ENCODE measurements at regions not wholly inside any gene's neighbourhood (a gene's known extent, or its start where the extent isn't known, plus 50 kb on each side); places are given as distances from the start of the nearest gene placed in this dataset.
"Not testable (repeated sequence)": the region's sequence is repeated elsewhere in the genome, so short reads cannot be mapped to it uniquely, and the experiment has no call there.

DNA sequence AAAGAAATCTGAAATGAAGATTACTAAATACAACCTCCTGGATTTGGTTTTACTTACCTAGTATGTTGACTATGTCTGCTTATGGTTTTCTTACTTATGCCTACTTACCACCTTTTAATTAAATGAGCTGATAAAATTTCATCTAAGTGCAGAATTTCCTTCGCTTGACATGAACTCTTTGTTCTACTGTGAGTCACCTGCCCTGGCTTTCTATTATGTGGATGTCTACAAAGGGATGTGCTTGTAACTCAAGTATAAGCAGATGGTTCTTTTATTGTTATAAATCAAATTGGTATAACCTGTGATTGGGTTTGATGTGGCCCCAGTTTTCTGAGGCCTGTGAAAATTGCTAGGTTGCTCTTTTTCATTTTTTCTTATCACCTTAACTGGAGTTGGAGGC lies 389.1 kb upstream of the ANKRD30A start:
- Mint-ChIP-seq H3K27me3 (ENCODE audit: low read depth) (no peaks in the 10 kb centered on the region), H3K4me3 (no peak overlapping the region), H3K36me3 (ENCODE audit: insufficient read depth in 2 of 2) (peaks cover 1% of the 10 kb centered on the region in 2 donors), H3K4me1 (ENCODE audit: low read depth) (no peaks in the 10 kb centered on the region), H3K27ac (no peak overlapping the region), H3K9me3 (peaks cover 2 to 3% of the 10 kb centered on the region in 2 donors)
- DNase-seq (no peak), ATAC-seq (replicated peaks in 1 of 2) (no peak)

DNA sequence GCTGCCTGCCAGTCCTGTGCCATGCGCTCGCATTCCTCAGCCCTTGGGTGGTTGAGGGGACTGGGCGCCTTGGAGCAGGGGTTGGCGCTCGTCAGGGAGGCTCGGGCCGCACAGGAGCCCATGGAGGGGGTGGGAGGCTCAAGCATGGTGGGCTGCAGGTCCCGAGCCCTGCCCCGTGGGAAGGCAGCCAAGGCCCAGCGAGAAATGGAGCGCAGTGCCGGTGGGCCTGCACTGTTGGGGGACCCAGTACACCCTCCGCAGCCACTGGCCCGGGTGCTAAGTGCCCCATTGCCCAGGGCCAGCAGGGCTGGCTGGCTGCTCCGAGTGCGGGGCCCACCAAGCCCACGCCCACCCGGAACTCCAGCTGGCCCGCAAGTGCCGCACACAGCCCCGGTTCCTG lies 390.8 kb upstream of the ANKRD30A start:
- not testable (repeated sequence) for H3K4me3 Mint-ChIP-seq; H3K27me3 Mint-ChIP-seq (ENCODE audit: low read depth); H3K36me3 Mint-ChIP-seq (ENCODE audit: insufficient read depth in 2 of 2); H3K9me3 Mint-ChIP-seq; H3K4me1 Mint-ChIP-seq (ENCODE audit: low read depth); DNase-seq; H3K27ac Mint-ChIP-seq; ATAC-seq (replicated peaks in 1 of 2)

DNA sequence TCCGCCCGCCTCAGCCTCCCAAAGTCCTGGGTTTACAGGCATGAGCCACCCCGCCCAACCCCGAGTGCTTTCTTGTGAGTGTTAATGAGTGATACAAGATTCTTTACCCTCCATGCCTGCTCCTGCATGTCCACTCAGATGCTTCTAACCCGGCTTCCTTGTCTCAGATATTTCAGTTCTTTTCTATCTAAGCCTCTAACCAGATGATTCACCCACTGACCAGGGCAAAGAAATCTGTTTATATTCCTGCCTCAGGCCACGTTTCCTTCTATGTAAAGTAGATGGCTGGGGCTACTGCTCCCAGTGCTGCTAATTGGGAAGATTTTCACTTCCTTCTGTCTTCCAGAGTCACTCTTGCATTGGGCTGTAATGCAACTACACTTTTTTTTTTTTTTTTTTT lies 395.1 kb upstream of the ANKRD30A start:
- ATAC-seq (replicated peaks in 1 of 2) (no peak), DNase-seq (no peak)
- no peak overlapping the region for H3K27ac Mint-ChIP-seq
- H3K9me3 Mint-ChIP-seq: peaks cover 4 to 6% of the 10 kb centered on the region in 2 donors
- no peak overlapping the region for H3K4me3 Mint-ChIP-seq
- no peaks in the 10 kb centered on the region for H3K27me3 Mint-ChIP-seq (ENCODE audit: low read depth)
- peaks cover 0 to 1% of the 10 kb centered on the region in 2 donors for H3K36me3 Mint-ChIP-seq (ENCODE audit: insufficient read depth in 2 of 2)
- H3K4me1 Mint-ChIP-seq (ENCODE audit: low read depth): no peaks in the 10 kb centered on the region

DNA sequence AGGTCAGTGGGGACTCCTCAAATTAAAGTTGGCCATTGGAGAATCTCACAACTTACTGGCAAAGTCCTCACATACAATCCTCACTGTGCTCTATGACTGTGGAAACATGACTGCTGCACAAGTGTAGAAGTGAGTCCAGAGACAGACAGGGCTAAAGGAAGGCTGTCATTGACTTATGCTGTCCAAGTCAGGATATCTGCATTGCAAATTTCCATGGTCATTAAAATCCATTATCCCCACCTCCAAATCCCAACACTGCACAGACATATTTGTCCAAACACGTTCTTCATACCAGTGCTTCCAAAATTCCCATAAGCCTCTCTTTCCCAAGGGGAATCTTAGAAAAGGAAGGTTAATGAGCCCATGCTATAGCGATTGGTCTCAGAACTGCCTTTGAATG lies 396.8 kb upstream of the ANKRD30A start:
- no peak for ATAC-seq (replicated peaks in 1 of 2)
- no peak overlapping the region for H3K27ac Mint-ChIP-seq

DNA sequence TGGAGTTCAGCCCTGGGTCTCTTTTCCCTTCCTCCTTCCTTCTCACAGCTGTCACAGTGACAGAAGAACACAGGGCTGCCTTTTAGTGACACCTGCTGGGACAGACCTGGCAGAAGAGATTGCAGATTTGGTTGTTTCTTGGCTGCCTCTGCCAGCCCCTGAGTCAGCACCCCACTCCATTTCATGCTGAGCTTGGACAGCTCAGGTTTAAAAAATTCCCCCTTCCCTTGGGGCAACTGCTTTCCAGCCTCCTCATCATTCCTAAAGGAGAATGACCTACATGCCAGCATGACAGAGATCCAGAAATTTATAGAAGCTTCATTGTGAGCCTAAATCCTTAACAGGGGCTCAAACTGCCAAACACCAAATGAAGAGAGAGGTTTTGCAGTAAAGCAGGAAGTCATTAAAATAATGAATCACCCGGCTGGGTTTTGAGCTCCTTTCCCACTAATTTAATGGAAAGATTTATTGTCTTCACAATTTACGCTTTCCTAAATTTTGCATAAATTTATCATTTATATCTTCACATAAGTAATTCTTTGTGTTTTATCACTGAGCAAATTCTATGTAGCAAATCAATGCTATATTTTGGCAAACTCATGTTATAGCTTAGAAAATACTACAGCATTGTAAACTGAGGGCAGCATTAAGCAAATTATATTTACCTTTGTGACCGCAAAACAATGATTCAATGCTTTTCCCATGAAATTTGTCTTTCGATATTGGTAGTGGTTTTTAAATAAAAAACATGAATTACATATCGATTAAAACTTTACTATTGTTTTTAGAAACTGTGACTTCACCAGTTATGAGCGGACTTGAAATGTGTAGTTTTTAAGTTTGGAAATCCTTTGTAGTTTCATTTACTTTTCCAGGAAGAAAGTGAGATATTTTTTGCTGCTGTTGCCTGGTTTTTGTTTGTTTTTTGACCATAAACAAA lies 399.5 kb upstream of the ANKRD30A start:
- ATAC-seq (replicated peaks in 1 of 2): no peak
- H3K27me3 Mint-ChIP-seq (ENCODE audit: low read depth): no peaks in the 10 kb centered on the region
- no peak overlapping the region for H3K27ac Mint-ChIP-seq
- no peaks in the 10 kb centered on the region for H3K4me1 Mint-ChIP-seq (ENCODE audit: low read depth)
- peaks cover 2 to 6% of the 10 kb centered on the region in 2 donors for H3K9me3 Mint-ChIP-seq
- DNase-seq: no peak
- H3K4me3 Mint-ChIP-seq: no peak overlapping the region
- H3K36me3 Mint-ChIP-seq (ENCODE audit: insufficient read depth in 2 of 2): no peaks in the 10 kb centered on the region

More for the DNA sequence above, 396.8 kb upstream of the ANKRD30A start:
- no peak for DNase-seq
- Mint-ChIP-seq H3K36me3 (ENCODE audit: insufficient read depth in 2 of 2) (peaks cover 0 to 1% of the 10 kb centered on the region in 2 donors), H3K4me3 (no peak overlapping the region), H3K4me1 (ENCODE audit: low read depth) (no peaks in the 10 kb centered on the region), H3K9me3 (peaks cover 4 to 6% of the 10 kb centered on the region in 2 donors), H3K27me3 (ENCODE audit: low read depth) (no peaks in the 10 kb centered on the region)

DNA sequence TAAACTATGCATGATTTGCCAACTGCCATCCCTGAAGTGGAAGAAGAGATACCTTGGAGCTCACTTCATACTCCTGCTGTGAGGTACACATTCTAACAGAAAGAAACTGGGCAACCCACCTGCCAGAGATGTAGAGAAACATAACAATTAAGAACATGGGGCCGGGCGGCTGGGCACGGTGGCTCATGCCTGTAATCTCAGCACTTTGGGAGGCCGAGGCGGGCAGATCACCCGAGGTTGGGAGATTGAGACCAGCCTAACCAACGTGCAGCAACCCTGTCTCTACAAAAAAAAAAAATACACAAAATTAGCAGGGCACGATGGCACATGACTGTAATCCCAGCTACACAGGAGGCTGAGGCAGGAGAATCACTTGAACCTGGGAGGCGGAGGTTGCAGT lies 402.6 kb upstream of the ANKRD30A start:
- DNase-seq (no peak), ATAC-seq (replicated peaks in 1 of 2) (no peak)
- H3K9me3 Mint-ChIP-seq: peaks cover 2% of the 10 kb centered on the region in 2 donors
- H3K4me3 Mint-ChIP-seq: no peak overlapping the region
- no peaks in the 10 kb centered on the region for H3K4me1 Mint-ChIP-seq (ENCODE audit: low read depth)
- no peaks in the 10 kb centered on the region for H3K36me3 Mint-ChIP-seq (ENCODE audit: insufficient read depth in 2 of 2)
- H3K27ac Mint-ChIP-seq: no peak overlapping the region
- H3K27me3 Mint-ChIP-seq (ENCODE audit: low read depth): no peaks in the 10 kb centered on the region

DNA sequence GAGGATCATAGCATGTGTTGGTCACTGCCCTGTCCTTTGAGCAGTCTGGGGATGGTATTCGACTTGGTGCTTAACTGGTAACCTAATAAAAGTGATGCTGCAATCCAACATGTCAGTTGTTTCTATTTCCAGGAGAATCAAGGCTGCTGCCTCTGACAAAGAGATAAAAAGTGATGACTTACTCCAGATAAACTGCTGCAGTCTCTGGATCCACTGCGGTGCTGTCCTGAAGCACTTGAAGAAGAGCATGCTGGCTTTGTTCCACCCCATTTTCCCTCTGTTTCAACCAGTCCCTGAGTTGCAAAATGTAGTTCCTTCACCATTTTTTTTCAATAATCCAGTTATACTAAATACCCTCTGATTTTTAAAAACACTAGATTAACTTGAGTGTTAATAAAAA lies 403.5 kb upstream of the ANKRD30A start:
- DNase-seq (no peak), ATAC-seq (replicated peaks in 1 of 2) (no peak)
- Mint-ChIP-seq H3K27ac (no peak overlapping the region), H3K27me3 (ENCODE audit: low read depth) (no peaks in the 10 kb centered on the region), H3K9me3 (peaks cover 2% of the 10 kb centered on the region in 2 donors), H3K4me3 (no peak overlapping the region), H3K4me1 (ENCODE audit: low read depth) (no peaks in the 10 kb centered on the region), H3K36me3 (ENCODE audit: insufficient read depth in 2 of 2) (no peaks in the 10 kb centered on the region)

DNA sequence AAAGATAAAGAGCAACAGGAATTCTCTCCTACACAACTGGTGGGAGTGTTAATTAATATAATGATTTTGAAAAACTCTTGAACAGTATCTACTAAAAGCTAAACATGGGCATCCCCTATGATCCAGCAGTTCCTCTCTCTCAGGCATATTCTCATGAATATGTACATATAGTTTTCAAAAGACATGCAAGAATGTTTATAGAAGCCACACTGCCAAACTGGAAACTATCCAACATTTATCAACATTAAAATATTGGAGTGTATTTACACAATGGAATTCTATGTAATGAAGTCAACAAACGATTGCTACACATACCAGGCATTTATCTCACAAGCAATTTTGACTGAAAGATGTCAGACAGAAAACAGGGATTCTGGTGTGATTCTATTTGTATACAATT lies 404.5 kb upstream of the ANKRD30A start:
- no peak for DNase-seq
- no peaks in the 10 kb centered on the region for H3K27me3 Mint-ChIP-seq (ENCODE audit: low read depth)
- H3K4me3 Mint-ChIP-seq: no peak overlapping the region
- ATAC-seq (replicated peaks in 1 of 2): no peak
- H3K4me1 Mint-ChIP-seq (ENCODE audit: low read depth): no peaks in the 10 kb centered on the region
- peaks cover 2 to 5% of the 10 kb centered on the region in 2 donors for H3K9me3 Mint-ChIP-seq
- H3K27ac Mint-ChIP-seq: no peak overlapping the region
- no peaks in the 10 kb centered on the region for H3K36me3 Mint-ChIP-seq (ENCODE audit: insufficient read depth in 2 of 2)

DNA sequence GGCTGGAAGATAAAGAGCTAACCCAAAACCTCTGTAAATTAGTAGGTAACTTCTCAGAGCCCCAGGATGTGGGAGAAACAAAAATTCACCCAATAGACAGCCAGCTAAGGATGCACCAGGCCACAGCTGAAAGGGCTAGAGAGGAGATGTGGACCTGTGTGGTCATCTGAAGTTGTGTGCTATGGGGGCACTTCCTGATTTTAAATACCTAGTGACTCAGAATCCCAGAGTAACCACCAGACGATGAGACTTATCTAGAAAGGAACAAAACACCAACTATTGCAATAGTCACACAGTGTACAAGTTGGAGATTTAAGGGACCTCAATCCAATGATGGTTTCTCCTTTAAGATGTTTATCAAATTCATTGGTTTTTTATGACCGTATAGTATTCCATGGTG lies 408.3 kb upstream of the ANKRD30A start:
- DNase-seq (no peak), ATAC-seq (replicated peaks in 1 of 2) (no peak)
- Mint-ChIP-seq H3K4me3 (no peak overlapping the region), H3K4me1 (ENCODE audit: low read depth) (no peaks in the 10 kb centered on the region), H3K9me3 (peaks cover 2 to 3% of the 10 kb centered on the region in 2 donors), H3K36me3 (ENCODE audit: insufficient read depth in 2 of 2) (no peaks in the 10 kb centered on the region), H3K27me3 (ENCODE audit: low read depth) (no peaks in the 10 kb centered on the region), H3K27ac (no peak overlapping the region)

DNA sequence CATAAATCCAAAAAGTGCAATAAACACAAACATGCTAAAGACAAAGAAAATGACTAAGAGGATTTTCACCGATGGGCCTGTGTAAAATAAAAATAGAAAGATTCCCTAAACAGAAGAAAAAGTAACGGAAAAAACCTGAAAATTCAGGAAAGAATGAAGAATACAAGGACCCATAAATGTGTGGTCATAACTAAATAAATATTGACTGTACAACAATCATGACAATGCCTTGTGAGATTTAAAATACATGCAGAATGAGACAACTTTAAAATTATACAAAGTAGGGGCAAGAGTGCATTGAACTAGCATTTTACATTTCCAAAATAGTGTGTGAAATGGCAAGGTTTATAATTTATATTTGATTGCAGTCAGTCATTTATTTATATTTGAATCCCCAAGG lies 409.1 kb upstream of the ANKRD30A start:
- Mint-ChIP-seq H3K36me3 (ENCODE audit: insufficient read depth in 2 of 2) (no peaks in the 10 kb centered on the region), H3K27ac (no peak overlapping the region), H3K4me3 (no peak overlapping the region), H3K4me1 (ENCODE audit: low read depth) (no peaks in the 10 kb centered on the region), H3K27me3 (ENCODE audit: low read depth) (no peaks in the 10 kb centered on the region), H3K9me3 (peaks cover 2 to 3% of the 10 kb centered on the region in 2 donors)
- DNase-seq (no peak), ATAC-seq (replicated peaks in 1 of 2) (no peak)

DNA sequence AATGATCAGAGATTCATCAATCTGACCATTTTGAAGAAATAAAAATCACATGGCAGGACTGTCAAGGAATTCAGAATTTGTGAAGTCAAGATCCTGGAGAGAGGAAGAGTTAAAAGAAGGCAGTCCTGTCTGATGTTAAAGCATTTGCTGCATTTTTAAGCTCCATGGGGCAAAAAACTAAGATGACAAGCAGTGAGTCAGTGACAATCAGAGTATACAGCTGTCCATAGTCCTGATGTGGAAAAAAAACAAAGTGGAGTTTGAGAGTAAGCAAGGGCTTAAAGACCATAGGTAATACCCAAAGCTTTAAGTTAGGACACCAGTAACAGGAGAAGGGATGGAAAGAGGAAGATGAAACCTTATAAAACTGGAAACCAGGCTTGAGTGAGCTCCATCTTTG lies 412.7 kb upstream of the ANKRD30A start:
- Mint-ChIP-seq H3K4me1 (ENCODE audit: low read depth) (no peaks in the 10 kb centered on the region), H3K27me3 (ENCODE audit: low read depth) (no peaks in the 10 kb centered on the region), H3K4me3 (no peak overlapping the region), H3K36me3 (ENCODE audit: insufficient read depth in 2 of 2) (no peaks in the 10 kb centered on the region), H3K27ac (no peak overlapping the region), H3K9me3 (peaks cover 0 to 5% of the 10 kb centered on the region in 2 donors)
- no peak for DNase-seq
- no peak for ATAC-seq (replicated peaks in 1 of 2)

DNA sequence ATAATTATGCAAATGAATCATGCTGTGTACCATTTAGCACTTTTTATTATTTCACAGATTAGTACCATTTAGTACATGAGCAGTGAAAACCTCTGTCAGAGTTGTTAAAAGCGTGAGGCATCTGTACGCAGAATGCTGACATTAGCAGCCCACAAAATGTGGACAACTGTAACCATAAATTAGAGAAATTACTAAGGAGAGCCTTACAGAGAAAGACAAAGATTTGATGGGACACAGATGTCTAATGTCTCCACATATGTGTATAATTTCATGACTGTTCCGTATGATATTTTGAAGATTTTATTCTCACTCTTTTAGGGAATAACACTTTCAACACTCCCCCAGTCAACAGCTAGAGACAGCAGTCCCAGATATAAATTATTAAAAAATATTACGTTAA lies 414.0 kb upstream of the ANKRD30A start:
- no peaks in the 10 kb centered on the region for H3K36me3 Mint-ChIP-seq (ENCODE audit: insufficient read depth in 2 of 2)
- H3K4me3 Mint-ChIP-seq: no peak overlapping the region
- peaks cover 0 to 5% of the 10 kb centered on the region in 2 donors for H3K9me3 Mint-ChIP-seq
- ATAC-seq (replicated peaks in 1 of 2) (no peak), DNase-seq (no peak)
- H3K27ac Mint-ChIP-seq: no peak overlapping the region
- no peaks in the 10 kb centered on the region for H3K27me3 Mint-ChIP-seq (ENCODE audit: low read depth)
- no peaks in the 10 kb centered on the region for H3K4me1 Mint-ChIP-seq (ENCODE audit: low read depth)

DNA sequence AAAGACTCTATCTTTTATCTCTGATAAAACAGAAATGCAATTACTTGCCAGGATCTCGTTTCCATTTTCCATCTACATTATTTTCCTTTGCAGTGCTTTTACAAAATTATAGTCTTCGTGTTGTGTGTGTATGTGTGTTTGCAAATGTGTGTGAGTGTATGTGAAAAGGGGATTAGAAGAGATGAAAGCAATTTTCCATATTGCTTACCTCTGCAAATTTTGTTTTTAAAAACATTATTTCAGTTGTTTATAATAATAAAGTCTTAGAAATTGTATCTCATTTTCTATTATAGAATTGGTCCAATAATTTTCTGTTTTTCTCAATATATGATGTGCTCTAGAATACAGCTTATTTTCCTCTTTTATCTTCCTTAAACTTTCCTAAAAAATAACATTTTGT lies 421.3 kb upstream of the ANKRD30A start:
- no peaks in the 10 kb centered on the region for H3K27me3 Mint-ChIP-seq (ENCODE audit: low read depth)
- H3K36me3 Mint-ChIP-seq (ENCODE audit: insufficient read depth in 2 of 2): no peaks in the 10 kb centered on the region
- H3K4me3 Mint-ChIP-seq: no peak overlapping the region
- H3K27ac Mint-ChIP-seq: no peak overlapping the region
- ATAC-seq (replicated peaks in 1 of 2) (no peak), DNase-seq (no peak)
- no peaks in the 10 kb centered on the region for H3K4me1 Mint-ChIP-seq (ENCODE audit: low read depth)
- H3K9me3 Mint-ChIP-seq: peaks cover 0 to 1% of the 10 kb centered on the region in 2 donors

DNA sequence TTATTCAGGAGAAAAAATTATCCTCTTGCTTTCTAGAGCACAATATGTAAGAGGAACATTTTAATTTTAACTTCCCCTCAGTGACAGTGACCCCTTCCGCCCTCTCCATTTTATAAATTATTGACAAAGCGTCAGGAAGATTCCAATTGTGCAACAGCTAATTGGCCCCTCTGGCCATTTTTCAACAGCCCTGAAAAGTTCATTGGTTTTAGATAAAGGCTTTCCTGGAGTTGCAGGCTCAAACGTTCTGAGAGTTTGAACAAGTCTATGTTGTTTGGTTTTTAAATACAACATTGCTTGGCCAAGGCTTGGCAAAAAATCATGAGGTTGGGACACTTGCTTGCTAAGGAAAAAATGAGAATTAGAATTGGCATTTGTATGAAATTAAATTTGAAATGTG lies 422.2 kb upstream of the ANKRD30A start:
- peaks cover 0 to 1% of the 10 kb centered on the region in 2 donors for H3K9me3 Mint-ChIP-seq
- H3K4me1 Mint-ChIP-seq (ENCODE audit: low read depth): no peaks in the 10 kb centered on the region
- no peak overlapping the region for H3K27ac Mint-ChIP-seq
- no peaks in the 10 kb centered on the region for H3K36me3 Mint-ChIP-seq (ENCODE audit: insufficient read depth in 2 of 2)
- H3K27me3 Mint-ChIP-seq (ENCODE audit: low read depth): no peaks in the 10 kb centered on the region
- ATAC-seq (replicated peaks in 1 of 2) (no peak), DNase-seq (no peak)
- H3K4me3 Mint-ChIP-seq: no peak overlapping the region
